PC-3 (cell line): ENCODE measurements at regions not wholly inside any gene's neighbourhood (a gene's known extent, or its start where the extent isn't known, plus 50 kb on each side); places are given as distances from the start of the nearest gene placed in this dataset.

Experiments used
- CTCF ChIP-seq: fragments of 300-600 bp; sonication (generic); conservative IDR thresholded peaks from 2 replicates; pipeline ENCODE4 v1.5.1; 2017; ENCODE audit warnings: antibody characterized with exemption, low read depth, mild to moderate bottlenecking, low read length
- EZH2 ChIP-seq: fragments of 300-600 bp; sonication (generic); IDR thresholded peaks from one replicate; pipeline ENCODE4 v1.6.1; 2017; ENCODE audit warnings: antibody characterized with exemption, mild to moderate bottlenecking, low read length; ENCODE audit not compliant: unreplicated experiment
- EZH2phosphoT487 ChIP-seq: fragments of 300-600 bp; sonication (generic); IDR thresholded peaks from 2 replicates; pipeline ENCODE4 v1.6.1; 2018; ENCODE audit warnings: mild to moderate bottlenecking, antibody characterized with exemption, low read length, borderline replicate concordance

- no peak for TF ChIP-seq CTCF
- TF ChIP-seq EZH2phosphoT487 = no peak
- TF ChIP-seq EZH2 = no peak
Measured at GRCh38 chr10:16199216-16199615, 237.6 kb upstream of the PTER start.
